Omental fat pad (tissue), 3 donors: ENCODE measurements at regions not wholly inside any gene's neighbourhood (a gene's known extent, or its start where the extent isn't known, plus 50 kb on each side); places are given as distances from the start of the nearest gene placed in this dataset.

ENCODE experiments used
- ATAC-seq: fragments of 150-250 bp; one replicate; pipeline ENCODE4 v1.9.1; 2016; ENCODE audit warnings: mild to moderate bottlenecking, moderate library complexity; ENCODE audit not compliant: low FRiP score
- DNase-seq: peaks from one replicate; pipeline ENCODE4 v3.0.0-alpha.2; 2019; ENCODE audit warnings: low spot score
- CTCF ChIP-seq, 3 donors: fragments of 450-650 bp; IDR thresholded peaks; one replicate each; pipeline ENCODE4 v1.5.1; 2016 to 2017; ENCODE audit warnings: antibody characterized with exemption in 3 of 3, mild to moderate bottlenecking in 3 of 3, moderate library complexity in 2 of 3

GRCh38 chr2:60226191-60226590 lies 327.3 kb downstream of the BCL11A start:
- ATAC-seq = no peak
- DNase-seq = no peak
- no peak for TF ChIP-seq CTCF (IDR thresholded peaks at IDR 0.05)

GRCh38 chr2:60223859-60224258 lies 329.6 kb downstream of the BCL11A start:
- no peak for TF ChIP-seq CTCF (IDR thresholded peaks at IDR 0.05)
- DNase-seq = no peak
- ATAC-seq = no peak

GRCh38 chr2:60221098-60221497 lies 332.4 kb downstream of the BCL11A start:
- no peak for ATAC-seq
- DNase-seq = no peak
- TF ChIP-seq CTCF (IDR thresholded peaks at IDR 0.05) = no peak

GRCh38 chr2:60219536-60219935 lies 333.9 kb downstream of the BCL11A start:
- ATAC-seq = no peak
- no peak for DNase-seq
- TF ChIP-seq CTCF (IDR thresholded peaks at IDR 0.05) = no peak

- DNase-seq (no peak), ATAC-seq (no peak)
- TF ChIP-seq CTCF (IDR thresholded peaks at IDR 0.05) = no peak
Measured at GRCh38 chr2:60216452-60216995, 336.9 kb downstream of the BCL11A start.

GRCh38 chr2:60215386-60215901 lies 338.0 kb downstream of the BCL11A start:
- ATAC-seq (no peak), DNase-seq (no peak)
- TF ChIP-seq CTCF (IDR thresholded peaks at IDR 0.05) = no peak

GRCh38 chr2:60214626-60214875 lies 338.9 kb downstream of the BCL11A start:
- TF ChIP-seq CTCF (IDR thresholded peaks at IDR 0.05) = no peak
- ATAC-seq (no peak), DNase-seq (no peak)
